ENCODE measurements at regions not wholly inside any gene's neighbourhood (a gene's known extent, or its start where the extent isn't known, plus 50 kb on each side); places are given as distances from the start of the nearest gene placed in this dataset.

GRCh38 chr2:121149384-121149783 is 135.6 kb downstream of the TFCP2L1 start:
- TF ChIP-seq, protein P1, sequence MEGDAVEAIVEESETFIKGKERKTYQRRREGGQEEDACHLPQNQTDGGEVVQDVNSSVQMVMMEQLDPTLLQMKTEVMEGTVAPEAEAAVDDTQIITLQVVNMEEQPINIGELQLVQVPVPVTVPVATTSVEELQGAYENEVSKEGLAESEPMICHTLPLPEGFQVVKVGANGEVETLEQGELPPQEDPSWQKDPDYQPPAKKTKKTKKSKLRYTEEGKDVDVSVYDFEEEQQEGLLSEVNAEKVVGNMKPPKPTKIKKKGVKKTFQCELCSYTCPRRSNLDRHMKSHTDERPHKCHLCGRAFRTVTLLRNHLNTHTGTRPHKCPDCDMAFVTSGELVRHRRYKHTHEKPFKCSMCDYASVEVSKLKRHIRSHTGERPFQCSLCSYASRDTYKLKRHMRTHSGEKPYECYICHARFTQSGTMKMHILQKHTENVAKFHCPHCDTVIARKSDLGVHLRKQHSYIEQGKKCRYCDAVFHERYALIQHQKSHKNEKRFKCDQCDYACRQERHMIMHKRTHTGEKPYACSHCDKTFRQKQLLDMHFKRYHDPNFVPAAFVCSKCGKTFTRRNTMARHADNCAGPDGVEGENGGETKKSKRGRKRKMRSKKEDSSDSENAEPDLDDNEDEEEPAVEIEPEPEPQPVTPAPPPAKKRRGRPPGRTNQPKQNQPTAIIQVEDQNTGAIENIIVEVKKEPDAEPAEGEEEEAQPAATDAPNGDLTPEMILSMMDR (IDR thresholded peaks at IDR 0.05) = no peak
- TF ChIP-seq POLR2A (IDR thresholded peaks at IDR 0.05) = no peak
